ENCODE measurements at regions not wholly inside any gene's neighbourhood (a gene's known extent, or its start where the extent isn't known, plus 50 kb on each side); places are given as distances from the start of the nearest gene placed in this dataset.

DNA sequence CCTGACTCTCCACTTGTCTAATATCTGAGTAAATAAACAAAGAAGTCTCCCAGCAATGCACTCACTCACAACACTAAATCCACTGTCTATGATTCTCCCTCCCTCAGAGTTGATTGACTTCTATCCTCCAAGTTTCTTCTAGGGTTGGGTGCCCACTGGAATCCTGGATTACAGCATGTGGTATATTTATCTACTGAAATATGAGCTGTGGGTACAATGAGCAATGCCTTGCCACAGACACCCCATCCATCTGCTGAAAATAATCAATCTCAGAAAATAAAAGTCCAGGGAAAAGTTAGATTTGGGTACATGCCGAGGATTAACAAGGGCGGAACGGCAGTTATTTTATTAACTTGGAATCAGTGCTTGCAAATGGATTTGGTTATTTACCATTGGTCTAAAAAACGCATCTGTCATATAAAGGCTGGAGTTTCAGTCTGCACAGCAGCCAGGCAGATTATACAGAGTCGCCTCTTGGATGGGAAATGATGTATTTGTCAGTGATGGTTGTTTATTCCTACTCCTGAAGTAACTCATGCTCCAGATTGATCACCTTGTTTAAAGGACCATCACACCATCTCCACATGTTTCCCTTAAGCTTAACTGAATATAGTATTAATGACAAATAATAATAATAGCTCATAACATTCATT lies 193.9 kb upstream of the SOX9 start:
- Mint-ChIP-seq H3K27me3 (no peaks in the 10 kb centered on the region), H3K36me3 (ENCODE audit: low read depth) (no peaks in the 10 kb centered on the region), H3K4me3 (no peak overlapping the region), H3K4me1 (no peaks in the 10 kb centered on the region), H3K9me3 (ENCODE audit: low read depth) (peaks cover 2% of the 10 kb centered on the region), H3K27ac (no peak overlapping the region)
- ATAC-seq (no peak), DNase-seq (no peak)
- intact Hi-C loops (cut with DNase I, micrococcal nuclease) = no loop called here
- POLR2A ChIA-PET = no interaction called here
- CTCF ChIA-PET = no interaction called here

DNA sequence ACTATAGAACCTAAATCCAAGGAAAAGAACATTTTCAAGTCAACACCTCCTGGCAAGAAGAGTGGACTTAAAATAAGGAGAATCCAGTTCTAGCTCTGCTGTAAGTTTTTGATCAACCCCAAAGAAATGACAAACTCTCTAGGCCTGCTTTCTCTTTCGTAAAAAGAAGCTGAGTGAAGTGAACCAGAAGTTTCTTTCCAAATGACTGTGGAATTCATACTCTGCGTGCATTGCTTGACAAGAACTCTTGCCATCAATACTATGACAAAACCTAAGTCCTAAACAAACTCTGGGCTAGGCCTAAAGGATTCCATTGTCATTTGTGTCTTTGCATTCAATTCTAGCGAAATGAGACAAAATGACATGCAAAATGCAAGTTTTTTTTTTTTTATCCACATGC lies 187.5 kb upstream of the SOX9 start:
- H3K27ac Mint-ChIP-seq = no peak overlapping the region

DNA sequence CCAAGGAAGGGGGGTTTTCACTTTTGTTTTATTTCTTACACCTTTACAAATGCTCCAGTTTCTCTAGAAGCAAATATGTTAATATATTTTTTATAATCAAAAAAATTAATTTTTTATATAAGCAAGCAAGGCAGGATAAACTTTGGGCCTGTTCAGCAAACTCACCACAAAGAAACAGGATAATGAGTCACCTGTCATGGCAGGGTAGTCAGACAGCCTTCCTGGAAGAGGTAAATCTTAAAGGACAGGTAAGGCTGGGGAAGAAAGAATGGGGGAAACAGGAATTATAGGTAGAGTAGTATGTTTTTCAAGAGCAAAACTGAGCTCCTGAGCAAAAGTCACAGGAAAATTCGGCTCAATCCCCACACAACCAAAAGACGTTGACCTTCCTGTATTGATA lies 186.3 kb upstream of the SOX9 start:
- no peaks in the 10 kb centered on the region for H3K4me1 Mint-ChIP-seq
- no peaks in the 10 kb centered on the region for H3K36me3 Mint-ChIP-seq (ENCODE audit: low read depth)
- no peaks in the 10 kb centered on the region for H3K27me3 Mint-ChIP-seq
- CTCF ChIA-PET = no interaction called here
- H3K27ac Mint-ChIP-seq = no peak overlapping the region
- no peak overlapping the region for H3K4me3 Mint-ChIP-seq
- POLR2A ChIA-PET = no interaction called here
- H3K9me3 Mint-ChIP-seq (ENCODE audit: low read depth) = no peaks in the 10 kb centered on the region
- intact Hi-C loops (cut with DNase I, micrococcal nuclease) = loop anchor here in 1 of 2 experiments (10.0 kb wide), 1 partner anchor 60 kb away; no protein-coding TSS in a partner anchor
- no peak for DNase-seq
- no peak for ATAC-seq

More for the DNA sequence above, 187.5 kb upstream of the SOX9 start:
- ATAC-seq = no peak
- Mint-ChIP-seq H3K36me3 (ENCODE audit: low read depth) (no peaks in the 10 kb centered on the region), H3K9me3 (ENCODE audit: low read depth) (no peaks in the 10 kb centered on the region), H3K4me1 (no peaks in the 10 kb centered on the region), H3K4me3 (no peak overlapping the region), H3K27me3 (no peaks in the 10 kb centered on the region)
- intact Hi-C loops (cut with DNase I, micrococcal nuclease) = loop anchor here in 1 of 2 experiments (10.0 kb wide), 1 partner anchor 61 kb away; no protein-coding TSS in a partner anchor
- POLR2A ChIA-PET = no interaction called here
- CTCF ChIA-PET = interaction anchor here (0.6 kb wide), 1 partner anchor 1258 kb away, joined by 3 read pairs; no protein-coding TSS in a partner anchor
- DNase-seq = no peak

GRCh38 chr17:71935341-71935740 lies 185.5 kb upstream of the SOX9 start:
- Mint-ChIP-seq H3K9me3 (ENCODE audit: low read depth) (no peaks in the 10 kb centered on the region), H3K4me3 (no peak overlapping the region), H3K27ac (no peak overlapping the region), H3K36me3 (ENCODE audit: low read depth) (no peaks in the 10 kb centered on the region), H3K27me3 (no peaks in the 10 kb centered on the region), H3K4me1 (no peaks in the 10 kb centered on the region)
- ChIA-PET CTCF (no interaction called here), POLR2A (no interaction called here)
- ATAC-seq = no peak
- intact Hi-C loops (cut with DNase I, micrococcal nuclease) = loop anchor here in 1 of 2 experiments (10.0 kb wide), 1 partner anchor 59 kb away; no protein-coding TSS in a partner anchor
- DNase-seq = no peak

DNA sequence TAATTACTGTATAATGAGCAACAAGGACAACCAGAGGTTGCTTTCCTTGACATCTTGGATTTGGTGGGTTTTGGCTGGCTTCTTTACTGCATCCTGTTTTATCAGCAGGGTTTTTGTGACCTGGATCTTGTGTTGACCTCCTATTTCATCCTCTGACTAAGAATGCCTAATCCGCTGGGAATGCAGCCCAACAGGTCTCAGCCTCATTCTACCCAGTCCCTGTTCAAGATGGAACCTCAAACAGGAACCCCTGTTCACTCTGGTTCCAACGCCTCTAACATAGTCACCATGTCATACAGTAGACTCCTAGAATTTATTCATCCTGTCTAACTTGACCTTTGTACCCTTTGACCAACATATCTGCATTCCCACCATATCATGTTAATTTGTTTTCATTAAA lies 183.8 kb upstream of the SOX9 start:
- Mint-ChIP-seq H3K9me3 (ENCODE audit: low read depth) (no peaks in the 10 kb centered on the region), H3K36me3 (ENCODE audit: low read depth) (no peaks in the 10 kb centered on the region), H3K27me3 (no peaks in the 10 kb centered on the region), H3K4me1 (no peaks in the 10 kb centered on the region), H3K4me3 (no peak overlapping the region), H3K27ac (no peak overlapping the region)
- DNase-seq (no peak), ATAC-seq (no peak)
- POLR2A ChIA-PET = no interaction called here
- CTCF ChIA-PET = no interaction called here
- intact Hi-C loops (cut with DNase I, micrococcal nuclease) = loop anchor here in 1 of 2 experiments (10.0 kb wide), 1 partner anchor 58 kb away; no protein-coding TSS in a partner anchor

DNA sequence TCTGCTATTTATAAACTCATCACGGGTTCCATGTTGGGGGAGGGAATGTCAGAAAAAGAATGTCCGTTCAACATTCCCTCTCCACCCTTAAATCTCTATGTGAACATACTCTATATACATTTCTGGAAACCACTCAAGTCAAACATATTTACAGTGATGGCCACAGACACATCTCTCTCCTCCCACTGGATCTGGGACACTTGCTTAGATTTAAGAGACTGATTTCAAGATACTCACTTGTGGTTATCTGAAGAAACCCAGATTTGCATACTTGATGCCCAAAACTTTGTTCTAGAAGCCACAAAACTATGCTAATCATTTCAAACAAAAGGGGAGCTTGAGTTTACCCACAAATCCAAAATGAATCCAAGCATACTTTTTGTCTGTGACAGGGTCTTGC lies 182.9 kb upstream of the SOX9 start:
- Mint-ChIP-seq H3K27me3 (no peaks in the 10 kb centered on the region), H3K9me3 (ENCODE audit: low read depth) (peaks cover 5% of the 10 kb centered on the region), H3K27ac (no peak overlapping the region), H3K4me3 (no peak overlapping the region), H3K36me3 (ENCODE audit: low read depth) (no peaks in the 10 kb centered on the region), H3K4me1 (no peaks in the 10 kb centered on the region)
- intact Hi-C loops (cut with DNase I, micrococcal nuclease) = loop anchor here in 1 of 2 experiments (10.0 kb wide), 1 partner anchor 57 kb away; no protein-coding TSS in a partner anchor
- DNase-seq = no peak
- ChIA-PET POLR2A (no interaction called here), CTCF (no interaction called here)
- no peak for ATAC-seq

- Mint-ChIP-seq H3K27ac (no peak overlapping the region), H3K4me1 (no peaks in the 10 kb centered on the region), H3K36me3 (ENCODE audit: low read depth) (no peaks in the 10 kb centered on the region), H3K4me3 (no peak overlapping the region), H3K27me3 (no peaks in the 10 kb centered on the region), H3K9me3 (ENCODE audit: low read depth) (peaks cover 5% of the 10 kb centered on the region)
- DNase-seq (no peak), ATAC-seq (no peak)
- POLR2A ChIA-PET = no interaction called here
- intact Hi-C loops (cut with DNase I, micrococcal nuclease) = loop anchor here in 1 of 2 experiments (10.0 kb wide), 1 partner anchor 56 kb away; no protein-coding TSS in a partner anchor
- CTCF ChIA-PET = no interaction called here
Observed at GRCh38 chr17:71938340-71939010, 182.3 kb upstream of the SOX9 start.

GRCh38 chr17:71941920-71942319 lies 178.9 kb upstream of the SOX9 start:
- ChIA-PET POLR2A (no interaction called here), CTCF (interaction anchor here (0.6 kb wide), 1 partner anchor 18 kb away, joined by 3 read pairs; no protein-coding TSS in a partner anchor)
- peaks cover 12% of the 10 kb centered on the region for H3K9me3 Mint-ChIP-seq (ENCODE audit: low read depth)
- no peak overlapping the region for H3K4me3 Mint-ChIP-seq
- no peak overlapping the region for H3K27ac Mint-ChIP-seq
- no peaks in the 10 kb centered on the region for H3K4me1 Mint-ChIP-seq
- intact Hi-C loops (cut with DNase I, micrococcal nuclease) = no loop called here
- ATAC-seq (no peak), DNase-seq (no peak)
- no peaks in the 10 kb centered on the region for H3K36me3 Mint-ChIP-seq (ENCODE audit: low read depth)
- H3K27me3 Mint-ChIP-seq = no peaks in the 10 kb centered on the region

GRCh38 chr17:71942626-71943025 lies 178.2 kb upstream of the SOX9 start:
- CTCF ChIA-PET = no interaction called here
- no peaks in the 10 kb centered on the region for H3K4me1 Mint-ChIP-seq
- H3K27me3 Mint-ChIP-seq = no peaks in the 10 kb centered on the region
- intact Hi-C loops (cut with DNase I, micrococcal nuclease) = no loop called here
- peaks cover 12% of the 10 kb centered on the region for H3K9me3 Mint-ChIP-seq (ENCODE audit: low read depth)
- H3K4me3 Mint-ChIP-seq = no peak overlapping the region
- no peak for DNase-seq
- H3K27ac Mint-ChIP-seq = no peak overlapping the region
- ATAC-seq = no peak
- POLR2A ChIA-PET = no interaction called here
- no peaks in the 10 kb centered on the region for H3K36me3 Mint-ChIP-seq (ENCODE audit: low read depth)

DNA sequence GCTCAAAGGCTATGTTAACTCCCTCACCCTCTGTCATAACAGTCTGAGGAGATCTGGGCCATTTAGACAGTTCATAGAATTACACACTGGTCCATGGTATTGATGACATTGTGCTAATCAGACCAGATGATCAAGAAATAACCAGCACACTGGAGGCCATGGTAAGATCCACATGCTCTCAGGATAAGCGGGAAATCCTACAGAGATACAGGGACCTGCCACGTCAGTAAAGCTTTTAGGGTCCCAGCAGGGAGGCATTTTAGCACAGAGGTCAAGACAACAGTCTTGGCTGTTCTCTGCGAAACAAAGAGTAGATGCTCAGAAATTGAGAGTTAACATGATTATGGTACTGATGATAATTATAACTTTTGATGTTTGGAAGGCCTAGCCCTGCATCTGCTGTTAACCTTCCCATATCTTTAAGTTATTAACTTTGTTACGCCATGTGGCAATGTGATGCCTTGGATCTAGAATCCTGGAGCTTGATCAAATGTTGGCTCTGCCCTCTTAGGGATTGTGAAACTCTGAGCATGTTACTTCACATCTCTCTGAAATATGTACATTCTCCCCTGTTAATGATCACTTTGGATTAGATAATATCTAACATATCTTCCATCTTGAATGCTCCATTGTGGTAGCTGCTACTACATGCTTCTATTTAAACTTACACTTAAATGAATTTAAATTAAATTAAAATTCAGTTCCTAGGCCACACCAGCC lies 172.0 kb upstream of the SOX9 start:
- peaks cover 7% of the 10 kb centered on the region for H3K9me3 Mint-ChIP-seq (ENCODE audit: low read depth)
- no peaks in the 10 kb centered on the region for H3K27me3 Mint-ChIP-seq
- intact Hi-C loops (cut with DNase I, micrococcal nuclease) = no loop called here
- DNase-seq = no peak
- H3K27ac Mint-ChIP-seq = no peak overlapping the region
- H3K4me3 Mint-ChIP-seq = no peak overlapping the region
- ChIA-PET POLR2A (no interaction called here), CTCF (no interaction called here)
- H3K4me1 Mint-ChIP-seq = no peaks in the 10 kb centered on the region
- no peak for ATAC-seq
- no peaks in the 10 kb centered on the region for H3K36me3 Mint-ChIP-seq (ENCODE audit: low read depth)

- H3K36me3 Mint-ChIP-seq (ENCODE audit: low read depth) = no peaks in the 10 kb centered on the region
- no peaks in the 10 kb centered on the region for H3K9me3 Mint-ChIP-seq (ENCODE audit: low read depth)
- no peak overlapping the region for H3K4me3 Mint-ChIP-seq
- H3K27ac Mint-ChIP-seq = no peak overlapping the region
- ATAC-seq = no peak
- H3K27me3 Mint-ChIP-seq = no peaks in the 10 kb centered on the region
- intact Hi-C loops (cut with DNase I, micrococcal nuclease) = no loop called here
- ChIA-PET POLR2A (no interaction called here), CTCF (interaction anchor here (0.7 kb wide), 1 partner anchor 575 kb away, joined by 3 read pairs; no protein-coding TSS in a partner anchor)
- H3K4me1 Mint-ChIP-seq = no peaks in the 10 kb centered on the region
- no peak for DNase-seq
Observed at GRCh38 chr17:71959154-71959553, 161.7 kb upstream of the SOX9 start.

GRCh38 chr17:71963351-71963750 lies 157.5 kb upstream of the SOX9 start:
- CTCF ChIA-PET = no interaction called here
- Mint-ChIP-seq H3K9me3 (ENCODE audit: low read depth) (peaks cover 2% of the 10 kb centered on the region), H3K27me3 (no peaks in the 10 kb centered on the region), H3K4me3 (no peak overlapping the region), H3K27ac (no peak overlapping the region), H3K36me3 (ENCODE audit: low read depth) (no peaks in the 10 kb centered on the region), H3K4me1 (no peaks in the 10 kb centered on the region)
- no peak for ATAC-seq
- POLR2A ChIA-PET = no interaction called here
- DNase-seq = no peak
- intact Hi-C loops (cut with DNase I, micrococcal nuclease) = no loop called here
